Heart left ventricle (tissue), 13 donors: ENCODE measurements at regions not wholly inside any gene's neighbourhood (a gene's known extent, or its start where the extent isn't known, plus 50 kb on each side); places are given as distances from the start of the nearest gene placed in this dataset.

Source experiments
- POLR2A ChIP-seq, 2 donors: fragments of 450-650 bp; IDR thresholded peaks; one replicate each; pipeline ENCODE4 v1.6.1; 2017; ENCODE audit warnings: antibody characterized with exemption in 2 of 2, mild to moderate bottlenecking in 2 of 2, moderate library complexity in 2 of 2
- TF ChIP-seq, protein P1 (sequence below), 12 donors: fragments of 200-600 bp; sonication (generic) in 4 of 12; IDR thresholded peaks; one replicate each; pipeline versions ENCODE4 v1.5.0 to v1.8.0; 2018 to 2022; ENCODE audit warnings: antibody characterized with exemption in 12 of 12, mild to moderate bottlenecking in 5 of 12
- donor health status: ischemic (EF 13 %, LVEDD 7.1; RV severe dilation, severe dysfunction).
- donor health status: DM: no; HTN: yes; CAD: no.
- donor health status: DM: no; HTN: no; CAD: no.
- donor health status: ischemic (EF 25% LVEDD 6.9; RV normal size, moderate dysfunction).
- donor health status: ischemic (EF 25% LVEDD 5.7; RV mildly dilated, moderate dysfunction).
- donor health status: ischemic (EF 35%, LVEDD 5.7; RV mildly dilated, moderate dysfunction).
- donor health status: nonischemic (EF 11% LVEDD 7.7; RV severe dilation, severe dysfunction).
- donor health status: DM: yes; HTN: yes; CAD: no.
- donor health status: PGD.
- donor health status: ischemic (EF 29% LVEDD 5.4; RV normal size, mild dysfunction).
- donor health status: nonischemic (EF 23%, LVEDD 6.1; RV moderate dilation, normal function).

GRCh38 chr1:238141353-238141752 lies 250.6 kb upstream of the ZP4 start:
- TF ChIP-seq, protein P1, sequence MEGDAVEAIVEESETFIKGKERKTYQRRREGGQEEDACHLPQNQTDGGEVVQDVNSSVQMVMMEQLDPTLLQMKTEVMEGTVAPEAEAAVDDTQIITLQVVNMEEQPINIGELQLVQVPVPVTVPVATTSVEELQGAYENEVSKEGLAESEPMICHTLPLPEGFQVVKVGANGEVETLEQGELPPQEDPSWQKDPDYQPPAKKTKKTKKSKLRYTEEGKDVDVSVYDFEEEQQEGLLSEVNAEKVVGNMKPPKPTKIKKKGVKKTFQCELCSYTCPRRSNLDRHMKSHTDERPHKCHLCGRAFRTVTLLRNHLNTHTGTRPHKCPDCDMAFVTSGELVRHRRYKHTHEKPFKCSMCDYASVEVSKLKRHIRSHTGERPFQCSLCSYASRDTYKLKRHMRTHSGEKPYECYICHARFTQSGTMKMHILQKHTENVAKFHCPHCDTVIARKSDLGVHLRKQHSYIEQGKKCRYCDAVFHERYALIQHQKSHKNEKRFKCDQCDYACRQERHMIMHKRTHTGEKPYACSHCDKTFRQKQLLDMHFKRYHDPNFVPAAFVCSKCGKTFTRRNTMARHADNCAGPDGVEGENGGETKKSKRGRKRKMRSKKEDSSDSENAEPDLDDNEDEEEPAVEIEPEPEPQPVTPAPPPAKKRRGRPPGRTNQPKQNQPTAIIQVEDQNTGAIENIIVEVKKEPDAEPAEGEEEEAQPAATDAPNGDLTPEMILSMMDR (IDR thresholded peaks at IDR 0.05) = no peak
- no peak for TF ChIP-seq POLR2A (IDR thresholded peaks at IDR 0.05)
